Upper lobe of right lung (tissue), 1 donor: ENCODE measurements at regions not wholly inside any gene's neighbourhood (a gene's known extent, or its start where the extent isn't known, plus 50 kb on each side); places are given as distances from the start of the nearest gene placed in this dataset.

Experiments used
- ATAC-seq: fragments of 200-7000 bp; cut with Tn5 transposase; one replicate; pipeline ENCODE4 v1.9.1; 2020; ENCODE audit warnings: mild to moderate bottlenecking, moderate library complexity
- DNase-seq: peaks from one replicate; pipeline ENCODE4 v3.0.0-alpha.2; 2020
- H3K27ac ChIP-seq: fragments of 200-600 bp; one replicate; pipeline ENCODE4 v1.8.0; 2022
- H3K27me3 ChIP-seq: fragments of 200-600 bp; one replicate; pipeline ENCODE4 v1.8.0; 2022; ENCODE audit warnings: mild to moderate bottlenecking
- H3K36me3 ChIP-seq: fragments of 200-600 bp; one replicate; pipeline ENCODE4 v1.8.0; 2022
- H3K4me1 ChIP-seq: fragments of 200-600 bp; one replicate; pipeline ENCODE4 v1.8.0; 2022
- H3K4me3 ChIP-seq: fragments of 200-600 bp; one replicate; pipeline ENCODE4 v1.8.0; 2022; ENCODE audit warnings: mild to moderate bottlenecking
- H3K9me3 ChIP-seq: fragments of 200-600 bp; one replicate; pipeline ENCODE4 v1.8.0; 2022
- CTCF ChIP-seq: fragments of 200-600 bp; IDR thresholded peaks from one replicate; pipeline ENCODE4 v1.8.0; 2022; ENCODE audit warnings: antibody characterized with exemption
- intact Hi-C: fragments of 100-400 bp; cut with DNase I; formaldehyde crosslinking; loops from one replicate; pipeline ENCODE4 v1.11.0; 2022
- donor health status: DM: no; HTN: yes; CAD: no; lungs with severe emphysema.

- no peaks in the 10 kb centered on the region for H3K9me3 ChIP-seq
- no peaks in the 10 kb centered on the region for H3K27me3 ChIP-seq
- no peak overlapping the region for H3K4me3 ChIP-seq
- no peak for TF ChIP-seq CTCF
- H3K36me3 ChIP-seq = no peaks in the 10 kb centered on the region
- H3K27ac ChIP-seq = peak overlapping the region; percentile 53
- DNase-seq = no peak
- H3K4me1 ChIP-seq = no peaks in the 10 kb centered on the region
- intact Hi-C loops = no loop called here
- ATAC-seq = no peak
Measured at GRCh38 chr3:65181391-65181871, 493.6 kb upstream of the ADAMTS9 start.

GRCh38 chr3:65178703-65179102 is 490.9 kb upstream of the ADAMTS9 start:
- Histone ChIP-seq H3K4me1 (no peaks in the 10 kb centered on the region), H3K27ac (no peak overlapping the region)

GRCh38 chr3:65177960-65178376 is 490.2 kb upstream of the ADAMTS9 start:
- no peak overlapping the region for H3K27ac ChIP-seq
- no peaks in the 10 kb centered on the region for H3K9me3 ChIP-seq
- no peak for ATAC-seq
- H3K4me3 ChIP-seq = no peak overlapping the region
- intact Hi-C loops = no loop called here
- no peaks in the 10 kb centered on the region for H3K36me3 ChIP-seq
- TF ChIP-seq CTCF = no peak
- H3K27me3 ChIP-seq = no peaks in the 10 kb centered on the region
- DNase-seq = no peak
- no peaks in the 10 kb centered on the region for H3K4me1 ChIP-seq

More at GRCh38 chr3:65178703-65179102, 490.9 kb upstream of the ADAMTS9 start:
- H3K27me3 ChIP-seq = no peaks in the 10 kb centered on the region
- no peak for DNase-seq
- TF ChIP-seq CTCF = no peak
- no peaks in the 10 kb centered on the region for H3K9me3 ChIP-seq
- ATAC-seq = no peak
- H3K36me3 ChIP-seq = no peaks in the 10 kb centered on the region
- intact Hi-C loops = no loop called here
- no peak overlapping the region for H3K4me3 ChIP-seq

GRCh38 chr3:65174713-65175112 is 486.9 kb upstream of the ADAMTS9 start:
- Histone ChIP-seq H3K27me3 (no peaks in the 10 kb centered on the region), H3K4me3 (no peak overlapping the region), H3K27ac (no peak overlapping the region), H3K36me3 (no peaks in the 10 kb centered on the region), H3K4me1 (no peaks in the 10 kb centered on the region), H3K9me3 (no peaks in the 10 kb centered on the region)
- intact Hi-C loops = no loop called here
- no peak for TF ChIP-seq CTCF
- ATAC-seq = no peak
- DNase-seq = no peak

- no peak for TF ChIP-seq CTCF
- no peak for DNase-seq
- Histone ChIP-seq H3K4me1 (no peaks in the 10 kb centered on the region), H3K27me3 (no peaks in the 10 kb centered on the region), H3K27ac (no peak overlapping the region), H3K4me3 (no peak overlapping the region), H3K36me3 (no peaks in the 10 kb centered on the region), H3K9me3 (no peaks in the 10 kb centered on the region)
- intact Hi-C loops = no loop called here
- no peak for ATAC-seq
Measured at GRCh38 chr3:65173841-65174240, 486.0 kb upstream of the ADAMTS9 start.

GRCh38 chr3:65172209-65172608 is 484.4 kb upstream of the ADAMTS9 start:
- DNase-seq = no peak
- Histone ChIP-seq H3K36me3 (no peaks in the 10 kb centered on the region), H3K4me1 (no peaks in the 10 kb centered on the region), H3K9me3 (no peaks in the 10 kb centered on the region), H3K27me3 (no peaks in the 10 kb centered on the region), H3K27ac (no peak overlapping the region), H3K4me3 (no peak overlapping the region)
- no peak for TF ChIP-seq CTCF
- intact Hi-C loops = no loop called here
- no peak for ATAC-seq
